ENCODE measurements at regions not wholly inside any gene's neighbourhood (a gene's known extent, or its start where the extent isn't known, plus 50 kb on each side); places are given as distances from the start of the nearest gene placed in this dataset.

GRCh38 chr18:67080601-67081000, 435.9 kb downstream of the DSEL start:
- ATAC-seq (no peak), DNase-seq (ENCODE audit: low spot score) (no peak)
- no peak overlapping the region for H3K4me3 Mint-ChIP-seq
- peaks cover 44% of the 10 kb centered on the region for H3K4me1 Mint-ChIP-seq
- no peaks in the 10 kb centered on the region for H3K36me3 Mint-ChIP-seq
- TF ChIP-seq GRHL2 (CRISPR knock-in tag; IDR thresholded peaks at IDR 0.05; ENCODE audit: insufficient replicate concordance, severe bottlenecking) = no peak
- no peak for TF ChIP-seq NFATC4 (CRISPR knock-in tag; IDR thresholded peaks at IDR 0.05)
- H3K9me3 Mint-ChIP-seq = no peaks in the 10 kb centered on the region
- ChIA-PET POLR2A (no interaction called here), CTCF (no interaction called here)
- no peak overlapping the region; the same call in 1 of the 2 replicates for H3K27ac Mint-ChIP-seq
- H3K27me3 Mint-ChIP-seq (ENCODE audit: low read depth) = no peaks in the 10 kb centered on the region

GRCh38 chr18:67074309-67074708, 442.2 kb downstream of the DSEL start:
- no peak overlapping the region for H3K27ac Mint-ChIP-seq
- no peak for DNase-seq (ENCODE audit: low spot score)
- CTCF ChIA-PET = no interaction called here
- TF ChIP-seq GTF2I (CRISPR knock-in tag; conservative IDR thresholded peaks at IDR 0.05) = no peak
- TF ChIP-seq ATF3 (CRISPR knock-in tag; conservative IDR thresholded peaks at IDR 0.05) = no peak
- TF ChIP-seq MXD4 (CRISPR knock-in tag; IDR thresholded peaks at IDR 0.05; ENCODE audit: borderline replicate concordance) = no peak
- TF ChIP-seq CREB1 (CRISPR knock-in tag; IDR thresholded peaks at IDR 0.05) = no peak
- no peak for TF ChIP-seq ZNF219 (CRISPR knock-in tag; IDR thresholded peaks at IDR 0.05; ENCODE audit: borderline replicate concordance)
- no peak for TF ChIP-seq ZMAT4 (CRISPR knock-in tag; IDR thresholded peaks at IDR 0.05)
- no peak for TF ChIP-seq ZNF263 (CRISPR knock-in tag; IDR thresholded peaks at IDR 0.05; ENCODE audit: low read depth)
- TF ChIP-seq ETV6 (CRISPR knock-in tag; IDR thresholded peaks at IDR 0.05) = no peak
- no peak for TF ChIP-seq AFF4 (CRISPR knock-in tag; IDR thresholded peaks at IDR 0.05; ENCODE audit: borderline replicate concordance)
- TF ChIP-seq CBFB (CRISPR knock-in tag; IDR thresholded peaks at IDR 0.05; ENCODE audit: low read depth) = no peak
- no peak for TF ChIP-seq GRHL2 (CRISPR knock-in tag; IDR thresholded peaks at IDR 0.05; ENCODE audit: insufficient replicate concordance, severe bottlenecking)
- no peaks in the 10 kb centered on the region for H3K27me3 Mint-ChIP-seq (ENCODE audit: low read depth)
- POLR2A ChIA-PET = no interaction called here
- H3K4me1 Mint-ChIP-seq = peaks cover 29% of the 10 kb centered on the region
- no peaks in the 10 kb centered on the region for H3K36me3 Mint-ChIP-seq
- no peak for ATAC-seq
- no peak overlapping the region for H3K4me3 Mint-ChIP-seq
- H3K9me3 Mint-ChIP-seq = peaks cover 8% of the 10 kb centered on the region; the same call in 1 of the 2 replicates

- ATAC-seq (no peak), DNase-seq (ENCODE audit: low spot score) (no peak)
- Mint-ChIP-seq H3K36me3 (peaks cover 4% of the 10 kb centered on the region; the same call in 1 of the 2 replicates), H3K27ac (no peak overlapping the region), H3K4me1 (peaks cover 22% of the 10 kb centered on the region), H3K4me3 (no peak overlapping the region), H3K9me3 (peaks cover 11% of the 10 kb centered on the region; the same call in 1 of the 2 replicates), H3K27me3 (ENCODE audit: low read depth) (no peaks in the 10 kb centered on the region)
- CTCF ChIA-PET = no interaction called here
- TF ChIP-seq GRHL2 (CRISPR knock-in tag; IDR thresholded peaks at IDR 0.05; ENCODE audit: insufficient replicate concordance, severe bottlenecking) = no peak
- TF ChIP-seq ZNF423 (CRISPR knock-in tag; IDR thresholded peaks at IDR 0.05) = no peak
- TF ChIP-seq ZNF425 (CRISPR knock-in tag; conservative IDR thresholded peaks at IDR 0.05) = no peak
- no peak for TF ChIP-seq ERG (CRISPR knock-in tag; IDR thresholded peaks at IDR 0.05)
- TF ChIP-seq CTCF (IDR thresholded peaks at IDR 0.05) = no peak
- TF ChIP-seq EMX1 (CRISPR knock-in tag; IDR thresholded peaks at IDR 0.05) = no peak
- POLR2A ChIA-PET = no interaction called here
Measured at GRCh38 chr18:67072791-67073190, 443.7 kb downstream of the DSEL start.
